ENCODE measurements at regions not wholly inside any gene's neighbourhood (a gene's known extent, or its start where the extent isn't known, plus 50 kb on each side); places are given as distances from the start of the nearest gene placed in this dataset.

DNA sequence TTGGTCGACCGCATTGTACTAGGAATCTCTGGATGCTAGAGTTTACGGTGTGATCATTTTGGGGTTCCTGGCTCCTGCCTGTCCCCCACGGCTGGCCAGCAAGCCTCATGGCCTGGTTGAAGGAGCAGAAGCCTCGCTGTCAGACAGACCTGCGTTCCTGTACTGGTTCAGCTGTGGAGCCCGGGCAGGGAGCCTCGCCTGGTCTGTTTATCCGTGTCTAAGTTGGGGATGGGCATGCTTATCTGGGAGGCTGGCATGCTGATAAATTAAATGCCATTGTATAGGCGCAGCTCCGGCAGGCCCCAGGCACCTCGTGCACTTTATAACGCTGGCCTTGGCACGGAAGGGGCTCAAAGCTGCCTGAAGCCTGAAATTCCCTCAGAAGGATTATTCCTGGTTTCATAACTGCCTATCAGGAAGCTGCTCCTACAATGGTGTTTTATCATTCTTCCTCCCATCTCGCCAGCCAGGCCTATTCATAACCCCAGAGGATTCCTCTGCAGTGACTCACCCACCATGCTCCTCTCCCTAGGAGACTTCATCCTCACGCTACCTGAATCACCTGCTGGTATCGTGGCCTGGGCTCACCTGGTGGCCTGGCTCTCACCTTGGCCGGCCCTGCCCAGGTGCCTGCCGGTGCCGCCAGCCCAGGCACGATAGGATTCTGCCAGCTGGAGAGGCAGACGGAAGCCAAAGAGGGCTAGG lies 110.9 kb downstream of the ASB7 start:
- no peaks in the 10 kb centered on the region for H3K27me3 ChIP-seq (ENCODE audit: low read depth, low read length)
- peaks cover 0 to 23% of the 10 kb centered on the region in 2 donors for H3K4me1 ChIP-seq (ENCODE audit: control insufficient read depth in 1 of 2, insufficient read depth in 2 of 2, low read length in 2 of 2)
- no peak overlapping the region for H3K27ac ChIP-seq (ENCODE audit: low read length)
- H3K4me3 ChIP-seq (ENCODE audit: low read depth in 1 of 2, low read length in 2 of 2): no peak overlapping the region
- H3K9me3 ChIP-seq (ENCODE audit: control insufficient read depth in 1 of 2, low read length in 2 of 2): no peaks in the 10 kb centered on the region
- H3K36me3 ChIP-seq (ENCODE audit: control insufficient read depth in 1 of 2, insufficient read depth in 2 of 2, low read length in 2 of 2): no peaks in the 10 kb centered on the region

DNA sequence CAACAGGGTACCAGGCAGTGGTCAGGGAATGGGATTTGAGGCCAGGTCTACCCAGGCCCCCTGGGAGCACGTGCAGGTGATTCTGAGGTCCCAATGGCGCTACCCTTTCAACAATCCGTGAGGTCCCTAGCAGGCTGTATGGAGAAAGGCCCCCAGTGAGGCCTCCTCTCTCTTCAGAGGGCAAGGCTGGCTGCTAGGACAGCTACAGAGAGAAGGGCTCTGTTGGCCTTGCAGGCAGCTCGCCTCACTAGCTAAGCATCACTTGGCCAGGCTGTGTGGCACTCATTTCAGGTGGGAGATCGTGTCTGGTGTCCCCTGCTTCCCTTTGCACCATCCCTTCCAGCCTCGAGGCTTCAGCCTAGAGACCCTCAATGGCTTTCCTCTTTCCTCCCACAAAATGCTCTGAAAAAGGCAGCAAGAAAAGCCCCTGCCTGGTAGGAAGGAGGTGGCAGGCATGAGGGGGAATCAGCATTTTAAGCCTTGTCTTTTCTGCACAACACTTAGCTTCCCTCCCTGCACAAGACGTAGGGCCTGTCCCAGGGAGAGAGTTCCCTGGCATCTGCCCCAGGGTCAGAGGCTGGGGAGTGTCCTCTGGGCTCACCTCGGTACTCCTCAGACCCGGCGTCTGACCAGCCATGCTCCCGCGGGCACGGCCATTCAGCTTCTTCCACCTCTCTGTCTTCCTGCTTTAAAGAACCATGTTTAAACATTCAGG lies 111.8 kb downstream of the ASB7 start:
- Histone ChIP-seq H3K9me3 (ENCODE audit: control insufficient read depth in 1 of 2, low read length in 2 of 2) (no peaks in the 10 kb centered on the region), H3K27me3 (ENCODE audit: low read depth, low read length) (no peaks in the 10 kb centered on the region), H3K4me3 (ENCODE audit: low read depth in 1 of 2, low read length in 2 of 2) (no peak overlapping the region), H3K4me1 (ENCODE audit: control insufficient read depth in 1 of 2, insufficient read depth in 2 of 2, low read length in 2 of 2) (peaks cover 0 to 23% of the 10 kb centered on the region in 2 donors), H3K27ac (ENCODE audit: low read length) (no peak overlapping the region), H3K36me3 (ENCODE audit: control insufficient read depth in 1 of 2, insufficient read depth in 2 of 2, low read length in 2 of 2) (no peaks in the 10 kb centered on the region)

DNA sequence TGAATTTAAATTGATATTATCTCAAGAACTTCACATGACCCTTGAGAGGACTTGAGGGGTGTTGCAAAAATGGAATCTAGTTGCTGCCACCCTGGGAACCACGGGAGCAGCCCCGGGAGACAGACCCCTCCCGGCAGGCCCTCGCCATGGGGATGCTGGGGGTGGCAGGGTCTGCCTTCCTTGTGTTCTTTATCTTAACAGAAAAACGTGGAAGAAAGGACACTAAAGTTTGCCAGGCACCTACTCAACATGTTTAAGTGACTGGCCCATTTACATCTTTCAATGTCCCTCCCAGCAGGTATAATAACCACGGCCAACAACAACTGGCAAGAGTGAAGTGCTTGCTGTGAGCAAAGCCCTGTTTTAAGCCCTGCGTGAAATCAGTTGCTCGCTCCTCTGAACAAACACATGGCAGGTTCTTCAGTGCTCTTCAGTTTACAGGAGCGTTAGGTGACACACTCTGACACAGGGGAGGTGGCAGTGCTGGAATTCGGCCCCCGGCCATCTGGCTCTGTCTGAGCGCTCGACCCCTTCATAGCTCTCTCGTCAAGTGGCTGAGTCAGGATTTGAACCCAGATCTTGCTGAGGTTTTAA lies 112.5 kb downstream of the ASB7 start:
- no peaks in the 10 kb centered on the region for H3K36me3 ChIP-seq (ENCODE audit: control insufficient read depth in 1 of 2, insufficient read depth in 2 of 2, low read length in 2 of 2)
- H3K4me3 ChIP-seq (ENCODE audit: low read depth in 1 of 2, low read length in 2 of 2): no peak overlapping the region
- H3K9me3 ChIP-seq (ENCODE audit: control insufficient read depth in 1 of 2, low read length in 2 of 2): no peaks in the 10 kb centered on the region
- peaks cover 0 to 23% of the 10 kb centered on the region in 2 donors for H3K4me1 ChIP-seq (ENCODE audit: control insufficient read depth in 1 of 2, insufficient read depth in 2 of 2, low read length in 2 of 2)
- no peaks in the 10 kb centered on the region for H3K27me3 ChIP-seq (ENCODE audit: low read depth, low read length)
- H3K27ac ChIP-seq (ENCODE audit: low read length): no peak overlapping the region

DNA sequence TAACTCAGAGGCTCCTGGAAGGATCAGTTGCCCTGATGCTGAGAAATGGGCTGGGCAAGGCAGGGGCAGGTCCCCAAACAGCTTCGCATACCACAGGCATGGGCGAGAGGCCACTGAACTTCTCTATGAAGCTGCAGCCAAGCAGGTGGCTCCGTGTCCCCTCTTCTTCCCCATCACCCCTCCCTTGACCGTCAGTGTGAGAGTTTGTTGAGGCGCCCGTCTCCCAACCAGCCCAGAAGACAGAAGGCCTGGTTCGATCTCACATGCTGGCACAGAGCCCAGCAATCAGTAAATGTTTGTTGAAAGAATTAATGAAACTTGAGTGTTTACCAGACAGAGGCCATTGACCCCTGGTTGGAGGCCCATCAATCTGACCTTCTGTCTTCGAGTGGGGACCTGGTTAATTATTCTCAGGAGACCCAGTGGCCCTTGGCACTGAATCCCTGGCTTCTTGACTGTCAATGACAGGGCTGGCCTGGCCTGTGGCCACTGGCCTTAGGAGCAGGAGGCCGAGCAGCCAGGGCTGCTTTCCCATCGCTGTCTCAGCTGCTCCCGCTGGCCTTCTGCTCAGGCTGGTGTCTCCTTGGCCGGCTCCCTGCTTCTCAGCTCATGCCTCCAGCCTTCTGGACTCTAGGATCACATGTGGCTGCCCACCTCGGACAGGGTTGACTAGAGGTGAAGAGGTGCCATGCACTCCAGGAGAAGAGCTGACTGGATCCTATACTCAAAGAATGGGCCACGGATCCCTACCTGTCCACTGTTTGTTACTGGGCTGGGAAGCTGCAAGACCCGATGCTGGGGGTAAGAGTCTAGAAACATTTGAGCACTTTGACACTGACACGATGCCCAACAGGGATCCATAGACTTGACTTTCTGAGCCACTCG lies 113.4 kb downstream of the ASB7 start:
- peaks cover 0 to 22% of the 10 kb centered on the region in 2 donors for H3K4me1 ChIP-seq (ENCODE audit: control insufficient read depth in 1 of 2, insufficient read depth in 2 of 2, low read length in 2 of 2)
- H3K36me3 ChIP-seq (ENCODE audit: control insufficient read depth in 1 of 2, insufficient read depth in 2 of 2, low read length in 2 of 2): no peaks in the 10 kb centered on the region
- H3K27me3 ChIP-seq (ENCODE audit: low read depth, low read length): no peaks in the 10 kb centered on the region
- H3K27ac ChIP-seq (ENCODE audit: low read length): no peak overlapping the region
- no peaks in the 10 kb centered on the region for H3K9me3 ChIP-seq (ENCODE audit: control insufficient read depth in 1 of 2, low read length in 2 of 2)
- H3K4me3 ChIP-seq (ENCODE audit: low read depth in 1 of 2, low read length in 2 of 2): no peak overlapping the region

DNA sequence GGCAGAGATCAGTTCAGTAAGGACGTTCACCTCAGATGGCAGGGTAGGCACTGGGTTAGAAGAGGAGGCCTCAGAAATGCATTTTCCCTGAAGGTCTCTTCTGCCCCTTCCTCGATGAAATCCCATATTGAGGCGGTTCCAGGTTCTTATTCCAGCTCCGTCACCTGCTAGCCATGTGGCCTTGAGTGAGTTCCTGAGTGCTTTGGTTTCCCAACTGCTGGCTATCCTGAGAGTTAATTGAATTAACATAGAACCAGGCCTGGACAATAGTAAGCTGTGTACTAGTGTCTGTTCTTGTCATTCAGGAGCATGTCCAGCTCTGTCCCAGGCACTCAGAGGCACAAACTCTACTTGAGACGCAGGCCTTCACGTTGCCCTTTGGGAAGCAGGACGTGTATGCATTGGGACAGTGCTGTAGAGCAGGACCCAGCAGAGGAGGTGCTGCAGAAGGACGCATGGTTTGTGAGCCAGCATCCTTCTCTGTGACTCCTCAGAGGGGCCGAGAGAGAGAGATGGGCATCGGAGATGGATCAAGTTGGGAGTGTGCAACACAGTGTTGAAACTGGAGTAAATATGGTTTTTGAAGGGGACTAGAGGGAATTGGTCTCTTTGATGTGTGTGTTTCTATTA lies 114.2 kb downstream of the ASB7 start:
- Histone ChIP-seq H3K27ac (ENCODE audit: low read length) (no peak overlapping the region), H3K9me3 (ENCODE audit: control insufficient read depth in 1 of 2, low read length in 2 of 2) (no peaks in the 10 kb centered on the region), H3K4me1 (ENCODE audit: control insufficient read depth in 1 of 2, insufficient read depth in 2 of 2, low read length in 2 of 2) (peaks cover 0 to 15% of the 10 kb centered on the region in 2 donors), H3K27me3 (ENCODE audit: low read depth, low read length) (no peaks in the 10 kb centered on the region), H3K4me3 (ENCODE audit: low read depth in 1 of 2, low read length in 2 of 2) (no peak overlapping the region), H3K36me3 (ENCODE audit: control insufficient read depth in 1 of 2, insufficient read depth in 2 of 2, low read length in 2 of 2) (no peaks in the 10 kb centered on the region)

DNA sequence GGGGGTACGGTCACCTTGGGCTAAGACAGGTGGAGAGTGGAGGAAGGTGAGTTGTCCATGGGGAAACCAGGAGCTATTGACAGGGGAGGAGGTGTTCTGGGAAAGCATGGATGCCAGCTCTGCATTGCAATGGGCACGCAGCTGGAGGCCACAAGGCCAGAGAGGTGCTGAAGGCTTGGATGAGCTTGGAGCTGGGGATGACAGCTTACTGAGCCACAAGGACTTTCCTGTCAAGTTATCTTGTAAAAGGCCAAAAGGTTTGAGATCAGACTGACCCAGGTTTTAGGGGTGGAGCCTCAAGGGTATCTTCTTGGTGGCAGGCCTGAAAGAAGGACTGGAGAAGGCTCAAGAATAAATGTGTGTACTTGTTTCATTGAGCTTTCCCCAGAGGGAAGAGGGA lies 115.2 kb downstream of the ASB7 start:
- Histone ChIP-seq H3K9me3 (ENCODE audit: control insufficient read depth in 1 of 2, low read length in 2 of 2) (no peaks in the 10 kb centered on the region), H3K36me3 (ENCODE audit: control insufficient read depth in 1 of 2, insufficient read depth in 2 of 2, low read length in 2 of 2) (peaks cover 0 to 3% of the 10 kb centered on the region in 2 donors), H3K4me1 (ENCODE audit: control insufficient read depth in 1 of 2, insufficient read depth in 2 of 2, low read length in 2 of 2) (peaks cover 0 to 9% of the 10 kb centered on the region in 2 donors), H3K27me3 (ENCODE audit: low read depth, low read length) (no peaks in the 10 kb centered on the region), H3K27ac (ENCODE audit: low read length) (no peak overlapping the region), H3K4me3 (ENCODE audit: low read depth in 1 of 2, low read length in 2 of 2) (no peak overlapping the region)

DNA sequence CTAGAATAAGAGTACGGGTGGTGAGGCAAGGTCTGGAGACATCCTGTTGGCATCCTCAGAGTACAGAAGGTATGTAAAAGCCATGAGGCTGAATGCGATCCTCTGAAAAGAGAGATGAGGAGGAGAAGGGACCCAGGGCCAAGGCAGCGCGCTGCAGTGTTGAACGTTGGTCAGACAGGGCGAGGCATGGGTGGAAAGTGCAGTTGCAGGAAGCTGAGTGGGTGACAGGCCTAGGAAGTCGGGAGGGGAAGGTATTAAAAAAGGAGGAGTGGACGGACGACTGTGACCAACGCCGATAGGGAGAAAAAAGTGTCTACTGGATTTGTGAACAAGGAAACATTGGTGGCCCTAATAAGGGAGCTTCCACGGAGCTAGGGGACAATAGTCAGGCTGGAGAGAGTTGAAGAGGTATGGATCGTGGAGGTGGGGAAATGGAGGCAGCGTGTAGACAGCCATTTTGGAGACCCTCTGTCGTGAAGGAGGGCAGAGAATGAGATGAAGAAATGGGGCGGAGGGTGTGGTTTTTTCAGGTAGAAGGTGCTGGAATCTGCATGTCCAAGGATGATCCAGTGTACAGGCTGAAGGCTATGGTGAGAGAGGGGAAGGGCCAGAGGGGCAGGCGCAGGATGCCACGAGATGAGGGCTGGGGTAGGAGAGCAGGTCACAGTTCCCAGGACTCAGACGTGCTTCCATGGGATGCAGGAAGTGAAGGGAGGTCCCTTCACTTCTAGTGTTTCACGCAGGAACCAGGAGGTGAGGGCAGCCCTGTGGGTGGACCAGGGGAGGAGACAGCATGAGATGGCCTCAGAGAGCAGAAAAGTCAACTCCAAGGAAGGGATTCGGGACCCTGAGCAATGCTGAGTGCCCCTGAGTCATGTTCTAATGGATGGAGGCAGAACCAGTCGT lies 115.9 kb downstream of the ASB7 start:
- no peak overlapping the region for H3K27ac ChIP-seq (ENCODE audit: low read length)
- peaks cover 0 to 3% of the 10 kb centered on the region in 2 donors for H3K36me3 ChIP-seq (ENCODE audit: control insufficient read depth in 1 of 2, insufficient read depth in 2 of 2, low read length in 2 of 2)
- H3K27me3 ChIP-seq (ENCODE audit: low read depth, low read length): no peaks in the 10 kb centered on the region
- H3K4me3 ChIP-seq (ENCODE audit: low read depth in 1 of 2, low read length in 2 of 2): no peak overlapping the region
- H3K9me3 ChIP-seq (ENCODE audit: control insufficient read depth in 1 of 2, low read length in 2 of 2): no peaks in the 10 kb centered on the region
- peaks cover 0 to 8% of the 10 kb centered on the region in 2 donors for H3K4me1 ChIP-seq (ENCODE audit: control insufficient read depth in 1 of 2, insufficient read depth in 2 of 2, low read length in 2 of 2)

DNA sequence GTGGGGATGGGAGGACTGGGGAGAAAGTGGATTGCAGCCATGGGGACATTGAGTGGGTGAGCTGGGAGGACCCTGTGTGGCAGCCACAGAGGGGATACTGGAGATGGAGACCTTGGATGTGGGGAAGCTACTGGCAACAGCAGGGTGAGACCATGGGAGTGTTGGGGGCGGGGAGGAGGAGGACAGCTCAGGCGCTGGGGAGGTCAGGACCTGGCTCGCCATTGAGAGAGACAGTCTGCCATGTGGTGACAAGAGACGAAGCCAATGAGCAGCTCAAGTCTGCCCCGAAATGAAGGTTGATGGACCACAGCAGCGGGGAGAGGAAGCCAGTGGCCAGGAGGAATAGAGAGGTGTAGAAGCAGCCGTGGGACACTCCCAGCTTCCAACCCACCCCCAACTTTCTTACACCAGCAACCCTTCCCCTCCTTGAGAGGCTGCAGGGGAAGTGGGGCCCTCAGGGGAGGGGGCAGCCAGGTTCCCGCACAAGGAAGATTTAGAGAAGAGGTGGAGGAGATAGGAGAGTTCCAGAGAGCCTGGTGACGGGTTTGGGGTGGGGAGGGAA lies 118.1 kb downstream of the ASB7 start:
- no peak overlapping the region for H3K27ac ChIP-seq (ENCODE audit: low read length)
- H3K9me3 ChIP-seq (ENCODE audit: control insufficient read depth in 1 of 2, low read length in 2 of 2): no peaks in the 10 kb centered on the region
- H3K27me3 ChIP-seq (ENCODE audit: low read depth, low read length): no peaks in the 10 kb centered on the region
- H3K36me3 ChIP-seq (ENCODE audit: control insufficient read depth in 1 of 2, insufficient read depth in 2 of 2, low read length in 2 of 2): peaks cover 0 to 3% of the 10 kb centered on the region in 2 donors
- H3K4me3 ChIP-seq (ENCODE audit: low read depth in 1 of 2, low read length in 2 of 2): no peak overlapping the region
- H3K4me1 ChIP-seq (ENCODE audit: control insufficient read depth in 1 of 2, insufficient read depth in 2 of 2, low read length in 2 of 2): peaks cover 0 to 4% of the 10 kb centered on the region in 2 donors

DNA sequence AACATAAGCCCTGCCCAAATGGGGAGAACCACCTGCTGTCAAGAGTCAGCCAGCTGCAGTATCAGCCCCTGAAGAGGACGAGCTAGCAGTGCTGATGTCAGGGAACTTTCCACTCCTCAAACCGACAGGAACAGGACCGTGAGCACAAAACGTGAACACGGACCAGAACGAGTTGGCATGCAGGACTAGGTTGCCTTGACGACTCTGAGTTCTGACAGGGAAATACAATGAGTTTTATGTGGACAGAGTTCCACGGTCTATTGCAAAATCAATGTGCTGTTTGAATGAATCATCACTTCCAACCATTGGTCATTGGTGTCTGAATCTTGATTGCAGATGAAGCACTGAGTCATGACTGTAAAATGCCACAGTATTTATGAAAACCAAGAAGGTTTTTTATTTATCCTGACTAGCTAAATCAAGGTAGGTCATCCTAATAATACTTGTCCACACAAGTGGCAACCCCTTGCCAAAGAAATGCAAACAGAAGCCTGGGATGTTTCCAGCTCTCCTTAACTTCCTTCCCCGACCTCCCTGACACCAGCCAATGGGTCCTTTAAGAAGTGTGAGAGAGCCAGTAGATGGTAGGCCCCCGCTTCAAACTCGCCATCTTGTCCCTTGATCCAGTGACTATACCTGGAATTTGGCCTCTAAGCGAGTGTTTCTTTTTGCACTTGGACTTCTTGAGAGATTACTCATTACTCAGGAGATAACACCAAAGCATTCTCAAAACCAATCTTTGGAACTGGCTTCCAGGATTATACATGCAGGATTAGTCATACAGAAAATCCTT lies 119.6 kb downstream of the ASB7 start:
- H3K27ac ChIP-seq (ENCODE audit: low read length): peak overlapping the region; percentile 76
- H3K4me3 ChIP-seq (ENCODE audit: low read depth in 1 of 2, low read length in 2 of 2): no peak overlapping the region
- H3K36me3 ChIP-seq (ENCODE audit: control insufficient read depth in 1 of 2, insufficient read depth in 2 of 2, low read length in 2 of 2): peaks cover 0 to 3% of the 10 kb centered on the region in 2 donors
- no peaks in the 10 kb centered on the region for H3K9me3 ChIP-seq (ENCODE audit: control insufficient read depth in 1 of 2, low read length in 2 of 2)
- H3K4me1 ChIP-seq (ENCODE audit: control insufficient read depth in 1 of 2, insufficient read depth in 2 of 2, low read length in 2 of 2): peaks cover 0 to 4% of the 10 kb centered on the region in 2 donors
- no peaks in the 10 kb centered on the region for H3K27me3 ChIP-seq (ENCODE audit: low read depth, low read length)
